ENCODE measurements at regions not wholly inside any gene's neighbourhood (a gene's known extent, or its start where the extent isn't known, plus 50 kb on each side); places are given as distances from the start of the nearest gene placed in this dataset.

- TF ChIP-seq CTCF (IDR thresholded peaks at IDR 0.05), result no peak
- no peak for TF ChIP-seq POLR2A (IDR thresholded peaks at IDR 0.05)
- no peak for TF ChIP-seq EP300 (IDR thresholded peaks at IDR 0.05)
Observed at GRCh38 chr6:15714658-15715057, 51.8 kb upstream of the DTNBP1 start.

Measured in stomach (tissue), 4 donors.